ENCODE measurements at regions not wholly inside any gene's neighbourhood (a gene's known extent, or its start where the extent isn't known, plus 50 kb on each side); places are given as distances from the start of the nearest gene placed in this dataset.

GRCh38 chr3:135907422-135908165 lies 57.9 kb upstream of the PPP2R3A start:
- no peaks in the 10 kb centered on the region for H3K9me3 ChIP-seq (ENCODE audit: control insufficient read depth, low read length, poor library complexity, severe bottlenecking)
- DNase-seq: no peak
- no peak overlapping the region for H3K27ac Mint-ChIP-seq
- no peaks in the 10 kb centered on the region for H3K36me3 Mint-ChIP-seq (ENCODE audit: low read depth)
- H3K27me3 Mint-ChIP-seq: peaks cover 24% of the 10 kb centered on the region
- H3K4me1 Mint-ChIP-seq: no peaks in the 10 kb centered on the region
- no peak for ATAC-seq
- H3K4me3 Mint-ChIP-seq: no peak overlapping the region

GRCh38 chr3:135908225-135908624 lies 57.3 kb upstream of the PPP2R3A start:
- H3K4me3 Mint-ChIP-seq: no peak overlapping the region

GRCh38 chr3:135908737-135909136 lies 56.8 kb upstream of the PPP2R3A start:
- no peak for ATAC-seq
- no peak overlapping the region for H3K4me3 Mint-ChIP-seq
- H3K27ac Mint-ChIP-seq: no peak overlapping the region
- no peaks in the 10 kb centered on the region for H3K4me1 Mint-ChIP-seq
- H3K36me3 Mint-ChIP-seq (ENCODE audit: low read depth): no peaks in the 10 kb centered on the region
- H3K27me3 Mint-ChIP-seq: peaks cover 22% of the 10 kb centered on the region
- H3K9me3 ChIP-seq (ENCODE audit: control insufficient read depth, low read length, poor library complexity, severe bottlenecking): peaks cover 1% of the 10 kb centered on the region
- DNase-seq: no peak

More at GRCh38 chr3:135908225-135908624, 57.3 kb upstream of the PPP2R3A start:
- no peaks in the 10 kb centered on the region for H3K9me3 ChIP-seq (ENCODE audit: control insufficient read depth, low read length, poor library complexity, severe bottlenecking)
- H3K4me1 Mint-ChIP-seq: no peaks in the 10 kb centered on the region
- H3K36me3 Mint-ChIP-seq (ENCODE audit: low read depth): no peaks in the 10 kb centered on the region
- ATAC-seq: no peak
- H3K27ac Mint-ChIP-seq: no peak overlapping the region
- peaks cover 24% of the 10 kb centered on the region for H3K27me3 Mint-ChIP-seq
- DNase-seq: no peak

GRCh38 chr3:135911110-135911509 lies 54.4 kb upstream of the PPP2R3A start:
- Mint-ChIP-seq H3K27ac (no peak overlapping the region), H3K4me1 (no peaks in the 10 kb centered on the region), H3K36me3 (ENCODE audit: low read depth) (no peaks in the 10 kb centered on the region), H3K4me3 (no peak overlapping the region), H3K27me3 (peaks cover 18% of the 10 kb centered on the region)
- H3K9me3 ChIP-seq (ENCODE audit: control insufficient read depth, low read length, poor library complexity, severe bottlenecking): peaks cover 2% of the 10 kb centered on the region
- DNase-seq (no peak), ATAC-seq (no peak)

GRCh38 chr3:135915206-135915605 lies 50.3 kb upstream of the PPP2R3A start:
- DNase-seq: no peak
- H3K36me3 Mint-ChIP-seq (ENCODE audit: low read depth): no peaks in the 10 kb centered on the region
- no peak overlapping the region for H3K4me3 Mint-ChIP-seq
- no peak for ATAC-seq
- H3K4me1 Mint-ChIP-seq: no peaks in the 10 kb centered on the region
- no peak overlapping the region for H3K27ac Mint-ChIP-seq
- peaks cover 2% of the 10 kb centered on the region for H3K9me3 ChIP-seq (ENCODE audit: control insufficient read depth, low read length, poor library complexity, severe bottlenecking)
- peaks cover 18% of the 10 kb centered on the region for H3K27me3 Mint-ChIP-seq
